ENCODE measurements at regions not wholly inside any gene's neighbourhood (a gene's known extent, or its start where the extent isn't known, plus 50 kb on each side); places are given as distances from the start of the nearest gene placed in this dataset.

DNA sequence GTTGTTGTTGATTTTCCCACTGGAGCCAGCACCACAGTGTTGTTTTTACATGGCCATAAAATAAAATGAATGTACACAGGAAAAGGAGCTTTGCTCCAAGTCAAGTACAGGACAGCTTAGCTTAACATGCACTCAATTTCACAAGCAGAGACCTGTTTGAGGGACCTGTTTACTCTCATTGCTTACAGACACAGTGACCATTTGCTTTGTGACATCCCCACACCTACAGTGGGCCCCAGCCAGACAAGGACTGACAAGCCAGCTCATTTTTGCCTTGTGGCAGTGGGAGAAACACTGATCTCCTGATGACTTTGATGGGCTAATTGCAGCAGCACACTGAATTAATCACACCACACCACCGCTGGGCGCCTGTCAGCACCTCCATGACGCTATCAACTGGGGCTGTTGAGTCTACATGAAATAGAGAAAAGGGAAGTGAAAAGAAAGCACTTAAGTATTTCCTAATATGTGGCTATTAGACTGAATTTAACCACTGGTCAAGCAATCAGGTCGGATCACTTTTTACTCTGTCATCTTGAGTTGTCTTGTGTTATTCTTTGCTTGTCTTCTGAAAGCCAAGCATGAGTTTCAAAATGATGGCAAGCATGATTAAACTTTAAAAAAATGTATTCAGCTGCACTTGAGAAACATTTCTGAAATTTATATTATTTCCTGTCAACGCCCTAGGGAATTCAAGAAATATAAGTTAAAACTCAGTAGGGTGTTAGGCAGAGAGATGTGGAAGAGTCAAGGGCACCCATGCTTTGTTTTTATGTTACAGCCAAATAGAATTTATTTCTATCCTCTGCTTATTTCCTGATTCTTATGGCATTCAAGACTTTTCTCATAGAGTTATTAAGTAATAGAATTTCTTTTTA is 557.7 kb downstream of the RAB28 start:
- Histone ChIP-seq H2BK20ac (ENCODE audit: low read depth, low read length) (no peak overlapping the region), H4K20me1 (ENCODE audit: insufficient read depth, low read length) (no peaks in the 10 kb centered on the region), H3K79me1 (ENCODE audit: low read depth in 1 of 2, low read length in 2 of 2) (no peaks in the 10 kb centered on the region), H2AK9ac (replicated peaks; ENCODE audit: low read depth, low read length, poor library complexity) (no peak overlapping the region), H4K8ac (ENCODE audit: low read depth in 2 of 2, low read length in 2 of 2) (no peak overlapping the region), H3K27ac (ENCODE audit: insufficient read depth, low read length) (no peak overlapping the region), H4K91ac (ENCODE audit: insufficient read depth, low read depth, low read length) (no peak overlapping the region), H3K18ac (ENCODE audit: low read depth, low read length) (no peak overlapping the region), H2BK120ac (ENCODE audit: low read depth, low read length) (no peak overlapping the region), H3K9me3 (ENCODE audit: control insufficient read depth, insufficient read depth, low read length) (peaks cover 7% of the 10 kb centered on the region), H3K23ac (ENCODE audit: low read depth, low read length) (no peak overlapping the region), H3K4me1 (ENCODE audit: control insufficient read depth, insufficient read depth, low read length) (no peaks in the 10 kb centered on the region), H2AK5ac (ENCODE audit: low read depth, low read length) (no peak overlapping the region), H4K5ac (ENCODE audit: low read depth, low read length) (no peak overlapping the region), H3K4me3 (ENCODE audit: insufficient read depth, low read depth, low read length) (no peak overlapping the region), H3K4me2 (ENCODE audit: low read depth, low read length) (no peak overlapping the region), H3K9me1 (ENCODE audit: insufficient read depth, low read length) (no peaks in the 10 kb centered on the region), H2BK15ac (ENCODE audit: low read depth, low read length) (no peak overlapping the region), H2AFZ (replicated peaks; ENCODE audit: low read length, poor library complexity) (no peak overlapping the region), H3K4ac (ENCODE audit: low read depth, low read length) (no peak overlapping the region), H2BK5ac (ENCODE audit: low read depth, low read length, poor library complexity, severe bottlenecking) (no peak overlapping the region), H3K36me3 (ENCODE audit: control insufficient read depth, insufficient read depth, low read length) (no peaks in the 10 kb centered on the region), H3K56ac (ENCODE audit: extremely low read depth, insufficient read depth, low read length) (no peak overlapping the region), H3K14ac (replicated peaks; ENCODE audit: low read depth, low read length) (no peak overlapping the region), H3K27me3 (ENCODE audit: control insufficient read depth, insufficient read depth, low read length) (no peaks in the 10 kb centered on the region), H3K9ac (ENCODE audit: low read depth, low read length) (no peak overlapping the region)
- dilution Hi-C loops (cut with HindIII; ENCODE audit: low sequenced_read_pairs, unreplicated experiment): no loop called here
- TF ChIP-seq, protein P1, sequence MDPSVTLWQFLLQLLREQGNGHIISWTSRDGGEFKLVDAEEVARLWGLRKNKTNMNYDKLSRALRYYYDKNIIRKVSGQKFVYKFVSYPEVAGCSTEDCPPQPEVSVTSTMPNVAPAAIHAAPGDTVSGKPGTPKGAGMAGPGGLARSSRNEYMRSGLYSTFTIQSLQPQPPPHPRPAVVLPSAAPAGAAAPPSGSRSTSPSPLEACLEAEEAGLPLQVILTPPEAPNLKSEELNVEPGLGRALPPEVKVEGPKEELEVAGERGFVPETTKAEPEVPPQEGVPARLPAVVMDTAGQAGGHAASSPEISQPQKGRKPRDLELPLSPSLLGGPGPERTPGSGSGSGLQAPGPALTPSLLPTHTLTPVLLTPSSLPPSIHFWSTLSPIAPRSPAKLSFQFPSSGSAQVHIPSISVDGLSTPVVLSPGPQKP (IDR thresholded peaks at IDR 0.05; ENCODE audit: borderline replicate concordance, low read depth, low read length): no peak
- intact Hi-C loops (cut with micrococcal nuclease): no loop called here
- BruUV-seq (replicated peaks): no TSS peak
- ATAC-seq (ENCODE audit: low read depth) (no peak), DNase-seq (no peak)
- in situ Hi-C loops (cut with MboI; ENCODE audit: low sequenced_read_pairs): no loop called here
- ChIA-PET POLR2A (ENCODE audit: unreplicated experiment) (no interaction called here), CTCF (no interaction called here)
- WGBS, 2 experiments (ENCODE audit: extremely low coverage in 2 of 2, insufficient read length in 1 of 2): no CpG with 5 or more reads among the region's 5 CpGs
